H9 (cell line): ENCODE measurements at regions not wholly inside any gene's neighbourhood (a gene's known extent, or its start where the extent isn't known, plus 50 kb on each side); places are given as distances from the start of the nearest gene placed in this dataset.

Source experiments
- DNase-seq: peaks from one replicate; pipeline ENCODE4 v3.0.0-alpha.2; 2017
- H2AFZ ChIP-seq: one replicate; pipeline ENCODE4 v1.6.1; 2013; ENCODE audit warnings: mild to moderate bottlenecking, low read length, control low read depth, moderate library complexity
- H2AK5ac ChIP-seq: 2 replicates; pipeline ENCODE4 v1.6.1; 2013; ENCODE audit warnings: low read length, control low read depth, mixed read lengths; ENCODE audit not compliant: insufficient read length
- H2BK120ac ChIP-seq: one replicate; pipeline ENCODE4 v1.6.1; 2013; ENCODE audit warnings: low read depth, mild to moderate bottlenecking, low read length, control low read depth, inconsistent platforms; ENCODE audit not compliant: poor library complexity, severe bottlenecking
- H2BK12ac ChIP-seq: 2 replicates; pipeline ENCODE4 v1.6.1; 2013; ENCODE audit warnings: low read length, control low read depth, mixed read lengths, low read depth; ENCODE audit not compliant: insufficient read length
- H2BK15ac ChIP-seq: 2 replicates; pipeline ENCODE4 v1.6.1; 2013; ENCODE audit warnings: low read depth, low read length, control low read depth
- H2BK20ac ChIP-seq: one replicate; pipeline ENCODE4 v1.6.1; 2013; ENCODE audit warnings: low read depth, mild to moderate bottlenecking, low read length, control low read depth, inconsistent platforms; ENCODE audit not compliant: poor library complexity, severe bottlenecking
- H2BK5ac ChIP-seq: 2 replicates; pipeline ENCODE4 v1.6.1; 2013; ENCODE audit warnings: low read length, control low read depth, mixed read lengths; ENCODE audit not compliant: insufficient read length
- H3K14ac ChIP-seq: 2 replicates; pipeline ENCODE4 v1.6.1; 2013; ENCODE audit warnings: low read length, control low read depth; ENCODE audit not compliant: insufficient read depth
- H3K18ac ChIP-seq: 2 replicates; pipeline ENCODE4 v1.6.1; 2013; ENCODE audit warnings: low read depth, mild to moderate bottlenecking, mixed read lengths, low read length, control low read depth; ENCODE audit not compliant: insufficient read length
- H3K23ac ChIP-seq: 2 replicates; pipeline ENCODE4 v1.6.1; 2013; ENCODE audit warnings: low read length, control low read depth, mixed read lengths, low read depth; ENCODE audit not compliant: insufficient read length
- H3K23me2 ChIP-seq: 2 replicates; pipeline ENCODE4 v1.6.1; 2013; ENCODE audit warnings: low read depth, mild to moderate bottlenecking, mixed read lengths, low read length, control low read depth; ENCODE audit not compliant: insufficient read length, poor library complexity, severe bottlenecking
- H3K27ac ChIP-seq: 2 replicates; pipeline ENCODE4 v1.5.1; 2013; ENCODE audit warnings: low read length, control low read depth, mixed read lengths, low read depth; ENCODE audit not compliant: insufficient read length
- H3K27me3 ChIP-seq: 2 replicates; pipeline ENCODE4 v1.6.1; 2013; ENCODE audit warnings: low read length, control low read depth, inconsistent platforms; ENCODE audit not compliant: insufficient read depth
- H3K4ac ChIP-seq: 2 replicates; pipeline ENCODE4 v1.6.1; 2013; ENCODE audit warnings: low read depth, mild to moderate bottlenecking, control low read depth, inconsistent platforms, low read length, moderate library complexity
- H3K4me1 ChIP-seq: 2 replicates; pipeline ENCODE4 v1.6.1; 2013; ENCODE audit warnings: low read length, control low read depth, inconsistent platforms; ENCODE audit not compliant: insufficient read depth
- H3K4me2 ChIP-seq: 2 replicates; pipeline ENCODE4 v1.6.1; 2013; ENCODE audit warnings: low read length, control low read depth, mixed read lengths; ENCODE audit not compliant: insufficient read length, insufficient read depth
- H3K56ac ChIP-seq: 2 replicates; pipeline ENCODE4 v1.6.1; 2013; ENCODE audit warnings: low read depth, mild to moderate bottlenecking, mixed read lengths, low read length, control low read depth; ENCODE audit not compliant: insufficient read length
- H3K79me1 ChIP-seq: 2 replicates; pipeline ENCODE4 v1.6.1; 2013; ENCODE audit warnings: low read depth, mild to moderate bottlenecking, moderate library complexity, low read length, control low read depth, inconsistent platforms; ENCODE audit not compliant: insufficient read depth, poor library complexity, severe bottlenecking
- H3K79me2 ChIP-seq: 2 replicates; pipeline ENCODE4 v1.6.1; 2013; ENCODE audit warnings: low read length, control low read depth, inconsistent platforms; ENCODE audit not compliant: insufficient read depth
- H3K9ac ChIP-seq: 2 replicates; pipeline ENCODE4 v1.6.1; 2013; ENCODE audit warnings: low read length, control low read depth, mixed read lengths; ENCODE audit not compliant: insufficient read length; ENCODE audit errors: extremely low read depth
- H3K9me3 ChIP-seq: one replicate; pipeline ENCODE4 v1.6.1; 2013; ENCODE audit warnings: low read depth, low read length, inconsistent platforms; ENCODE audit not compliant: control insufficient read depth
- H3T11ph ChIP-seq: one replicate; pipeline ENCODE4 v1.6.1; 2013; ENCODE audit warnings: mild to moderate bottlenecking, low read length, control low read depth, inconsistent platforms
- H4K20me1 ChIP-seq: one replicate; pipeline ENCODE4 v1.6.1; 2013; ENCODE audit not compliant: control insufficient read depth, insufficient read length, insufficient read depth
- H4K5ac ChIP-seq: 2 replicates; pipeline ENCODE4 v1.6.1; 2013; ENCODE audit warnings: low read depth, mild to moderate bottlenecking, mixed read lengths, low read length, control low read depth; ENCODE audit not compliant: insufficient read length
- H4K8ac ChIP-seq: replicated peaks from 2 replicates; pipeline ENCODE4 v1.6.1; 2013; ENCODE audit warnings: low read length, control low read depth, mixed read lengths, low read depth; ENCODE audit not compliant: insufficient read length
- H4K91ac ChIP-seq: 2 replicates; pipeline ENCODE4 v1.6.1; 2013; ENCODE audit warnings: low read depth, mild to moderate bottlenecking, moderate library complexity, mixed read lengths, low read length, control low read depth; ENCODE audit not compliant: insufficient read length
- H3K27ac Mint-ChIP-seq, 3 experiments: 2 replicates in 2 of 3; 3 replicates in 1 of 3; pipeline ENCODE4 v1.8.0; 2020 to 2021; ENCODE audit warnings: mixed read lengths in 3 of 3, mild to moderate bottlenecking in 1 of 3, moderate library complexity in 1 of 3
- H3K27me3 Mint-ChIP-seq: 2 replicates; pipeline ENCODE4 v1.8.0; 2021; ENCODE audit warnings: low read depth, mild to moderate bottlenecking, moderate library complexity, mixed read lengths
- H3K36me3 Mint-ChIP-seq, 3 experiments: 2 replicates in 2 of 3; 3 replicates in 1 of 3; pipeline ENCODE4 v1.8.0; 2020 to 2021; ENCODE audit warnings: low read depth in 3 of 3, mixed read lengths in 3 of 3; ENCODE audit not compliant: insufficient read depth in 1 of 3
- H3K4me1 Mint-ChIP-seq, 2 experiments: 2 replicates each; pipeline ENCODE4 v1.8.0; 2020; ENCODE audit warnings: mixed read lengths in 2 of 2
- H3K4me3 Mint-ChIP-seq, 2 experiments: 2 replicates in 1 of 2; 3 replicates in 1 of 2; pipeline ENCODE4 v1.8.0; 2020 to 2021; ENCODE audit warnings: mild to moderate bottlenecking in 2 of 2, mixed read lengths in 2 of 2, moderate library complexity in 1 of 2
- H3K9me3 Mint-ChIP-seq, 2 experiments: 2 replicates in 1 of 2; 3 replicates in 1 of 2; pipeline ENCODE4 v1.8.0; 2020; ENCODE audit warnings: mild to moderate bottlenecking in 2 of 2, mixed read lengths in 2 of 2, moderate library complexity in 1 of 2
- WGBS: extraction: QIAGEN DNeasy Blood & Tissue Kit; methylation state at CpG from one replicate; pipeline ENCODE4 v1.1.7; 2013; ENCODE audit warnings: missing lambda C conversion rate, low lambda C conversion rate, mixed read lengths; ENCODE audit not compliant: insufficient read length; ENCODE audit errors: extremely low coverage; 5-methylcytosine and 5-hydroxymethylcytosine counted together
- TF ChIP-seq, protein P1 (sequence below): fragments of 200-600 bp; sonication (generic); conservative IDR thresholded peaks from 3 replicates; pipeline ENCODE4 v1.8.0; 2021; ENCODE audit warnings: antibody characterized with exemption, mild to moderate bottlenecking

DNA sequence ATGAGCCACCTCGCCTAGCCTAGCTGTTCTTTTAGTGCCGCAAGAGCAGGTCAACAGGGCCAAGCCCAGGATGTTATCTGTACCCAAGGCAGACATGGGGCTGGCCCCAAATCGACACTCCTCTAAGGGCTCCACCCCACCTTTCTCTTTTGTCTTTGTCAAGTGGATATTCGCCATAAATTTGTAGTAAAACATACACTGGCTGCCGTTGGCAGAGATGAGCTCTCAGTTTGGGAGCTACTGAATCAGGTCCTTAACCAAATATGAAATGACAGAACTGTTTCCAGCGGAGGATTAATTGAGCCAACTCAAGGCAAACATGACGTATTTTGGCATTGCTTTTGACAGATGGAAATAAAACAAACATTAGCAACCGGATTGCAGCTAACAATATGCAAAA lies 556.9 kb upstream of the CDH5 start:
- H3K23ac ChIP-seq: no peak overlapping the region
- H4K8ac ChIP-seq: no peak overlapping the region
- H2BK5ac ChIP-seq: no peak overlapping the region
- H3K4me1 ChIP-seq: no peaks in the 10 kb centered on the region
- Mint-ChIP-seq H3K4me3 (no peak overlapping the region), H3K36me3 (no peaks in the 10 kb centered on the region), H3K27me3 (no peaks in the 10 kb centered on the region), H3K9me3 (no peaks in the 10 kb centered on the region), H3K4me1 (peaks cover 15 to 16% of the 10 kb centered on the region in 2 experiments), H3K27ac (peak overlapping the region in 1 of 3 experiments; percentile 34; a peak in 1 of 7 replicates)
- no peak overlapping the region for H2BK20ac ChIP-seq
- WGBS: no CpG with 5 or more reads among the region's 8 CpGs
- H3K18ac ChIP-seq: no peak overlapping the region
- H2BK12ac ChIP-seq: no peak overlapping the region
- H3K14ac ChIP-seq: no peak overlapping the region
- H3K79me1 ChIP-seq: no peaks in the 10 kb centered on the region
- no peaks in the 10 kb centered on the region for H3K9me3 ChIP-seq
- H2BK120ac ChIP-seq: no peak overlapping the region
- no peak overlapping the region for H3T11ph ChIP-seq
- H3K9ac ChIP-seq: no peak overlapping the region
- no peak overlapping the region for H2BK15ac ChIP-seq
- H3K4me2 ChIP-seq: no peak overlapping the region
- no peak overlapping the region for H4K5ac ChIP-seq
- no peaks in the 10 kb centered on the region for H3K27me3 ChIP-seq
- no peaks in the 10 kb centered on the region for H3K23me2 ChIP-seq
- no peaks in the 10 kb centered on the region for H4K20me1 ChIP-seq
- no peak overlapping the region for H2AFZ ChIP-seq
- H3K56ac ChIP-seq: no peak overlapping the region
- no peak overlapping the region for H4K91ac ChIP-seq
- H3K27ac ChIP-seq: no peak overlapping the region
- H3K4ac ChIP-seq: no peak overlapping the region
- no peak overlapping the region for H2AK5ac ChIP-seq
- H3K79me2 ChIP-seq: no peaks in the 10 kb centered on the region
- TF ChIP-seq, protein P1, sequence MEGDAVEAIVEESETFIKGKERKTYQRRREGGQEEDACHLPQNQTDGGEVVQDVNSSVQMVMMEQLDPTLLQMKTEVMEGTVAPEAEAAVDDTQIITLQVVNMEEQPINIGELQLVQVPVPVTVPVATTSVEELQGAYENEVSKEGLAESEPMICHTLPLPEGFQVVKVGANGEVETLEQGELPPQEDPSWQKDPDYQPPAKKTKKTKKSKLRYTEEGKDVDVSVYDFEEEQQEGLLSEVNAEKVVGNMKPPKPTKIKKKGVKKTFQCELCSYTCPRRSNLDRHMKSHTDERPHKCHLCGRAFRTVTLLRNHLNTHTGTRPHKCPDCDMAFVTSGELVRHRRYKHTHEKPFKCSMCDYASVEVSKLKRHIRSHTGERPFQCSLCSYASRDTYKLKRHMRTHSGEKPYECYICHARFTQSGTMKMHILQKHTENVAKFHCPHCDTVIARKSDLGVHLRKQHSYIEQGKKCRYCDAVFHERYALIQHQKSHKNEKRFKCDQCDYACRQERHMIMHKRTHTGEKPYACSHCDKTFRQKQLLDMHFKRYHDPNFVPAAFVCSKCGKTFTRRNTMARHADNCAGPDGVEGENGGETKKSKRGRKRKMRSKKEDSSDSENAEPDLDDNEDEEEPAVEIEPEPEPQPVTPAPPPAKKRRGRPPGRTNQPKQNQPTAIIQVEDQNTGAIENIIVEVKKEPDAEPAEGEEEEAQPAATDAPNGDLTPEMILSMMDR: no peak
- no peak for DNase-seq
